ENCODE measurements at regions not wholly inside any gene's neighbourhood (a gene's known extent, or its start where the extent isn't known, plus 50 kb on each side); places are given as distances from the start of the nearest gene placed in this dataset.

GRCh38 chr11:29333993-29334775 lies 682.6 kb downstream of the KCNA4 start:
- Mint-ChIP-seq H3K27ac (ENCODE audit: unreplicated experiment) (no peak overlapping the region), H3K9me3 (no peaks in the 10 kb centered on the region), H3K4me1 (no peaks in the 10 kb centered on the region), H3K27me3 (ENCODE audit: low read depth) (peaks cover 46% of the 10 kb centered on the region), H3K4me3 (no peak overlapping the region), H3K36me3 (ENCODE audit: low read depth) (no peaks in the 10 kb centered on the region)
- DNase-seq (ENCODE audit: low read depth, low spot score), result no peak
- TF ChIP-seq CTCF (conservative IDR thresholded peaks at IDR 0.05), result peak; percentile 75

- no peak for DNase-seq (ENCODE audit: low read depth, low spot score)
- TF ChIP-seq CTCF (conservative IDR thresholded peaks at IDR 0.05), result no peak
- no peaks in the 10 kb centered on the region for H3K36me3 Mint-ChIP-seq (ENCODE audit: low read depth)
- no peaks in the 10 kb centered on the region for H3K4me1 Mint-ChIP-seq
- peaks cover 30% of the 10 kb centered on the region for H3K27me3 Mint-ChIP-seq (ENCODE audit: low read depth)
- no peak overlapping the region for H3K4me3 Mint-ChIP-seq
- no peaks in the 10 kb centered on the region for H3K9me3 Mint-ChIP-seq
- no peak overlapping the region for H3K27ac Mint-ChIP-seq (ENCODE audit: unreplicated experiment)
Measured at GRCh38 chr11:29331451-29332010, 685.3 kb downstream of the KCNA4 start.

GRCh38 chr11:29328961-29329441 lies 687.8 kb downstream of the KCNA4 start:
- no peaks in the 10 kb centered on the region for H3K36me3 Mint-ChIP-seq (ENCODE audit: low read depth)
- no peak overlapping the region for H3K27ac Mint-ChIP-seq (ENCODE audit: unreplicated experiment)
- DNase-seq (ENCODE audit: low read depth, low spot score), result no peak

GRCh38 chr11:29327891-29328290 lies 688.9 kb downstream of the KCNA4 start:
- H3K36me3 Mint-ChIP-seq (ENCODE audit: low read depth), result no peaks in the 10 kb centered on the region
- no peak overlapping the region for H3K27ac Mint-ChIP-seq (ENCODE audit: unreplicated experiment)
- TF ChIP-seq CTCF (conservative IDR thresholded peaks at IDR 0.05), result no peak
- no peak overlapping the region for H3K4me3 Mint-ChIP-seq
- no peaks in the 10 kb centered on the region for H3K4me1 Mint-ChIP-seq
- no peak for DNase-seq (ENCODE audit: low read depth, low spot score)
- peaks cover 17% of the 10 kb centered on the region for H3K27me3 Mint-ChIP-seq (ENCODE audit: low read depth)
- no peaks in the 10 kb centered on the region for H3K9me3 Mint-ChIP-seq

More at GRCh38 chr11:29328961-29329441, 687.8 kb downstream of the KCNA4 start:
- Mint-ChIP-seq H3K27me3 (ENCODE audit: low read depth) (peaks cover 17% of the 10 kb centered on the region), H3K4me1 (no peaks in the 10 kb centered on the region), H3K4me3 (no peak overlapping the region), H3K9me3 (no peaks in the 10 kb centered on the region)
- TF ChIP-seq CTCF (conservative IDR thresholded peaks at IDR 0.05), result peak; percentile 74

GRCh38 chr11:29326757-29327156 lies 690.1 kb downstream of the KCNA4 start:
- H3K9me3 Mint-ChIP-seq, result no peaks in the 10 kb centered on the region
- H3K27ac Mint-ChIP-seq (ENCODE audit: unreplicated experiment), result no peak overlapping the region
- no peak overlapping the region for H3K4me3 Mint-ChIP-seq
- no peaks in the 10 kb centered on the region for H3K4me1 Mint-ChIP-seq
- no peak for TF ChIP-seq CTCF (conservative IDR thresholded peaks at IDR 0.05)
- no peaks in the 10 kb centered on the region for H3K36me3 Mint-ChIP-seq (ENCODE audit: low read depth)
- DNase-seq (ENCODE audit: low read depth, low spot score), result no peak
- peaks cover 17% of the 10 kb centered on the region for H3K27me3 Mint-ChIP-seq (ENCODE audit: low read depth)
